B cell (primary cell): ENCODE measurements at regions not wholly inside any gene's neighbourhood (a gene's known extent, or its start where the extent isn't known, plus 50 kb on each side); places are given as distances from the start of the nearest gene placed in this dataset.
A peak's percentile ranks its signal among the peaks of the same experiment; 100 is the strongest.

Experiments used
- ATAC-seq: fragments of 200-7000 bp; cut with Tn5 transposase; one replicate; pipeline ENCODE4 v1.10.0; 2021; ENCODE audit warnings: low read depth, mild to moderate bottlenecking, moderate number of reproducible peaks, moderate library complexity
- CTCF ChIA-PET: fragments of 350-600 bp; sonication (Branson Sonifier 250); formaldehyde crosslinking; loops from one replicate; lab custom pipeline; 2021; ENCODE audit warnings: antibody characterized with exemption, inconsistent platforms; lab: Charles Lee
- POLR2A ChIA-PET: fragments of 350-600 bp; sonication (Branson Sonifier 250); formaldehyde crosslinking; loops from one replicate; lab custom pipeline; 2021; ENCODE audit warnings: antibody characterized with exemption; lab: Charles Lee
- DNase-seq: peaks from one replicate; pipeline ENCODE4 v3.0.0; 2013
- H2AFZ ChIP-seq: 2 replicates; pipeline ENCODE4 v1.6.1; 2012; ENCODE audit warnings: mild to moderate bottlenecking, low read depth, low read length; ENCODE audit not compliant: insufficient read depth, poor library complexity, severe bottlenecking
- H3K27ac ChIP-seq, 2 donors: 1 replicate in 1 of 2; 2 replicates in 1 of 2; pipeline ENCODE4 v1.5.1; 2012 to 2013; ENCODE audit warnings: low read length in 2 of 2, mild to moderate bottlenecking in 2 of 2, moderate library complexity in 1 of 2
- H3K27me3 ChIP-seq, 4 experiments: fragments of 200-600 bp in 1 of 4; sonication (generic) in 1 of 4; replicated peaks in 1 of 4; 1 replicate in 2 of 4; 2 replicates in 2 of 4; pipeline versions ENCODE4 v1.6.1 to v1.7.0; 2013 to 2016; ENCODE audit warnings: low read length in 3 of 4, mild to moderate bottlenecking in 2 of 4, mixed read lengths in 1 of 4, moderate library complexity in 1 of 4; ENCODE audit not compliant: insufficient read depth in 4 of 4, control insufficient read depth in 3 of 4; ENCODE audit errors: control extremely low read depth in 1 of 4
- H3K36me3 ChIP-seq, 2 experiments: replicated peaks in 1 of 2; 1 replicate in 1 of 2; 2 replicates in 1 of 2; pipeline versions ENCODE4 v1.6.1 to v1.7.1; 2013; ENCODE audit warnings: low read length in 1 of 2; ENCODE audit not compliant: insufficient read depth in 2 of 2, control insufficient read depth in 1 of 2; ENCODE audit errors: control extremely low read depth in 1 of 2, extremely low read depth in 1 of 2
- H3K4me1 ChIP-seq, 2 donors: fragments of 200-600 bp in 1 of 2; sonication (generic) in 1 of 2; 1 replicate in 1 of 2; 2 replicates in 1 of 2; pipeline versions ENCODE4 v1.5.1 to v1.6.1; 2013 to 2017; ENCODE audit warnings: low read length in 2 of 2; ENCODE audit not compliant: control insufficient read depth in 2 of 2, insufficient read depth in 2 of 2
- H3K4me2 ChIP-seq: replicated peaks from 2 replicates; pipeline ENCODE3; 2012; ENCODE audit warnings: mild to moderate bottlenecking, low read depth, low read length; ENCODE audit not compliant: poor library complexity, severe bottlenecking
- H3K4me3 ChIP-seq, 5 experiments: fragments of 200-600 bp in 1 of 5; sonication (generic) in 1 of 5; 1 replicate in 3 of 5; 2 replicates in 2 of 5; pipeline versions ENCODE4 v1.5.1 to v1.7.0; 2011 to 2016; ENCODE audit warnings: low read length in 4 of 5, mild to moderate bottlenecking in 4 of 5, low read depth in 2 of 5, control low read depth in 1 of 5, moderate library complexity in 1 of 5; ENCODE audit not compliant: insufficient read depth in 1 of 5; ENCODE audit errors: control extremely low read depth in 1 of 5, extremely low read depth in 1 of 5
- H3K79me2 ChIP-seq: fragments of 200-600 bp; sonication (generic); one replicate; pipeline ENCODE4 v1.6.0; 2016; ENCODE audit warnings: low read length; ENCODE audit not compliant: control insufficient read depth, insufficient read depth
- H3K9ac ChIP-seq: fragments of 200-600 bp; sonication (generic); 2 replicates; pipeline ENCODE4 v1.6.1; 2017; ENCODE audit warnings: mild to moderate bottlenecking, low read length, moderate library complexity
- H3K9me3 ChIP-seq, 3 donors: one replicate each; pipeline versions ENCODE4 v1.6.1 to v1.7.1; 2013; ENCODE audit warnings: low read length in 2 of 3; ENCODE audit not compliant: control insufficient read depth in 2 of 3, insufficient read depth in 1 of 3; ENCODE audit errors: control extremely low read depth in 1 of 3
- H4K20me1 ChIP-seq: 2 replicates; pipeline ENCODE4 v1.6.0; 2012; ENCODE audit warnings: mild to moderate bottlenecking, low read length; ENCODE audit not compliant: insufficient read depth, control insufficient read depth, poor library complexity, severe bottlenecking
- H3K27ac Mint-ChIP-seq: one replicate; pipeline ENCODE4 v1.8.0; 2021; ENCODE audit warnings: mixed read lengths
- H3K27me3 Mint-ChIP-seq: one replicate; pipeline ENCODE4 v1.8.0; 2021; ENCODE audit warnings: mixed read lengths
- H3K4me1 Mint-ChIP-seq: one replicate; pipeline ENCODE4 v1.8.0; 2021; ENCODE audit warnings: mixed read lengths
- H3K4me3 Mint-ChIP-seq: one replicate; pipeline ENCODE4 v1.8.0; 2021; ENCODE audit warnings: mixed read lengths
- H3K9me3 Mint-ChIP-seq: one replicate; pipeline ENCODE4 v1.8.0; 2022; ENCODE audit warnings: mixed read lengths; ENCODE audit not compliant: insufficient read depth
- EZH2 ChIP-seq: IDR thresholded peaks from 2 replicates; pipeline ENCODE4 v1.6.1; 2012; ENCODE audit warnings: borderline replicate concordance, low read depth, mild to moderate bottlenecking, moderate library complexity, low read length; ENCODE audit not compliant: insufficient read depth, poor library complexity, severe bottlenecking
- WGBS: methylation state at CpG from one replicate; pipeline ENCODE4 v1.1.5; 2013; ENCODE audit warnings: missing lambda C conversion rate; ENCODE audit not compliant: insufficient coverage; 5-methylcytosine and 5-hydroxymethylcytosine counted together
- intact Hi-C: fragments of 100-400 bp; cut with micrococcal nuclease; formaldehyde crosslinking; loops from one replicate; pipeline ENCODE4 v1.10.0; 2022
- TF ChIP-seq, protein P1 (sequence below): fragments of 200-600 bp; IDR thresholded peaks from one replicate; pipeline ENCODE4 v1.8.0; 2022; ENCODE audit warnings: antibody characterized with exemption, mild to moderate bottlenecking

DNA sequence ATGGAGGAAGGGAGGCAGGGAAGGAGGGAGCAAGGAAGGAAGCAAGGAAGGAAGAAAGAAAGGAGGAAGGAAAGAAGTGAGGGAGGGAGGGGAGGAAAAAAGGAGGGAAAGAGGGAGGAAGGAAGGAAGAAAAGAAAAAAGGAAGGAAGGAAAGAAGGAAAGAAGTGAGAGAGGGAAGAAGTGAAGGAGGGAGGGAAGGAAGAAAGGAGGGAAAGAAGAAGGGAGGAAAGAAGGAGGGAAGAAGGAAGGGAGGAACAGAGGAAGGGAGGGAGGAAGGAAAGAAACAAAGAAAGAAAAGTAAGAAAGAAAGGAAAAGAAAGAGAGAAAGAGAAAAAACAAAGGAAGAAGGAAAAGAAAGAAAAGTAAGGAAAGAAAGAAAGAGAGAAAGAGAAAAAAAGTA is 183.0 kb upstream of the SLC24A5 start:
- H3K9ac ChIP-seq = no peak overlapping the region
- H3K27me3 ChIP-seq = no peaks in the 10 kb centered on the region
- no peak for TF ChIP-seq EZH2
- TF ChIP-seq, protein P1, sequence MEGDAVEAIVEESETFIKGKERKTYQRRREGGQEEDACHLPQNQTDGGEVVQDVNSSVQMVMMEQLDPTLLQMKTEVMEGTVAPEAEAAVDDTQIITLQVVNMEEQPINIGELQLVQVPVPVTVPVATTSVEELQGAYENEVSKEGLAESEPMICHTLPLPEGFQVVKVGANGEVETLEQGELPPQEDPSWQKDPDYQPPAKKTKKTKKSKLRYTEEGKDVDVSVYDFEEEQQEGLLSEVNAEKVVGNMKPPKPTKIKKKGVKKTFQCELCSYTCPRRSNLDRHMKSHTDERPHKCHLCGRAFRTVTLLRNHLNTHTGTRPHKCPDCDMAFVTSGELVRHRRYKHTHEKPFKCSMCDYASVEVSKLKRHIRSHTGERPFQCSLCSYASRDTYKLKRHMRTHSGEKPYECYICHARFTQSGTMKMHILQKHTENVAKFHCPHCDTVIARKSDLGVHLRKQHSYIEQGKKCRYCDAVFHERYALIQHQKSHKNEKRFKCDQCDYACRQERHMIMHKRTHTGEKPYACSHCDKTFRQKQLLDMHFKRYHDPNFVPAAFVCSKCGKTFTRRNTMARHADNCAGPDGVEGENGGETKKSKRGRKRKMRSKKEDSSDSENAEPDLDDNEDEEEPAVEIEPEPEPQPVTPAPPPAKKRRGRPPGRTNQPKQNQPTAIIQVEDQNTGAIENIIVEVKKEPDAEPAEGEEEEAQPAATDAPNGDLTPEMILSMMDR = peak; percentile 25
- H3K79me2 ChIP-seq = no peaks in the 10 kb centered on the region
- DNase-seq (no peak), ATAC-seq (no peak)
- H3K9me3 ChIP-seq = no peaks in the 10 kb centered on the region
- H2AFZ ChIP-seq = no peak overlapping the region
- H3K27ac ChIP-seq = no peak overlapping the region
- H3K4me1 Mint-ChIP-seq = no peaks in the 10 kb centered on the region
- no peaks in the 10 kb centered on the region for H4K20me1 ChIP-seq
- no peaks in the 10 kb centered on the region for H3K4me1 ChIP-seq
- CTCF ChIA-PET = no interaction called here
- H3K9me3 Mint-ChIP-seq = no peaks in the 10 kb centered on the region
- H3K36me3 ChIP-seq = no peaks in the 10 kb centered on the region
- intact Hi-C loops = no loop called here
- no peak overlapping the region for H3K4me3 Mint-ChIP-seq
- no peak overlapping the region for H3K4me3 ChIP-seq
- no peak overlapping the region for H3K27ac Mint-ChIP-seq
- H3K27me3 Mint-ChIP-seq = peaks cover 7% of the 10 kb centered on the region
- H3K4me2 ChIP-seq = no peak overlapping the region
- POLR2A ChIA-PET = no interaction called here

GRCh38 chr15:47944637-47945288 is 176.0 kb upstream of the SLC24A5 start:
- no peak overlapping the region for H2AFZ ChIP-seq
- CTCF ChIA-PET = no interaction called here
- H3K9me3 ChIP-seq = no peaks in the 10 kb centered on the region
- H4K20me1 ChIP-seq = no peaks in the 10 kb centered on the region
- no peak overlapping the region for H3K27ac Mint-ChIP-seq
- peaks cover 3% of the 10 kb centered on the region for H3K27me3 Mint-ChIP-seq
- no peaks in the 10 kb centered on the region for H3K9me3 Mint-ChIP-seq
- H3K4me1 Mint-ChIP-seq = no peaks in the 10 kb centered on the region
- POLR2A ChIA-PET = no interaction called here
- H3K79me2 ChIP-seq = no peaks in the 10 kb centered on the region
- no peak for ATAC-seq
- no peaks in the 10 kb centered on the region for H3K4me1 ChIP-seq
- DNase-seq = no peak
- no peak overlapping the region for H3K27ac ChIP-seq
- no peaks in the 10 kb centered on the region for H3K36me3 ChIP-seq
- no peak overlapping the region for H3K4me3 ChIP-seq
- WGBS = 93% methylated on average over 2 of the region's 5 CpGs
- H3K4me2 ChIP-seq = no peak overlapping the region
- H3K27me3 ChIP-seq = no peaks in the 10 kb centered on the region
- TF ChIP-seq, protein P1 = no peak
- TF ChIP-seq EZH2 = no peak
- intact Hi-C loops = no loop called here
- H3K4me3 Mint-ChIP-seq = no peak overlapping the region
- no peak overlapping the region for H3K9ac ChIP-seq
